T-helper 1 cell (primary cell): ENCODE measurements at regions not wholly inside any gene's neighbourhood (a gene's known extent, or its start where the extent isn't known, plus 50 kb on each side); places are given as distances from the start of the nearest gene placed in this dataset.
"Not testable (repeated sequence)": the region's sequence is repeated elsewhere in the genome, so short reads cannot be mapped to it uniquely, and the experiment has no call there.

Source experiments
- DNase-seq, 5 donors: peaks; one replicate each; pipeline ENCODE4 v3.0.0-alpha.2; 2012 to 2020

DNA sequence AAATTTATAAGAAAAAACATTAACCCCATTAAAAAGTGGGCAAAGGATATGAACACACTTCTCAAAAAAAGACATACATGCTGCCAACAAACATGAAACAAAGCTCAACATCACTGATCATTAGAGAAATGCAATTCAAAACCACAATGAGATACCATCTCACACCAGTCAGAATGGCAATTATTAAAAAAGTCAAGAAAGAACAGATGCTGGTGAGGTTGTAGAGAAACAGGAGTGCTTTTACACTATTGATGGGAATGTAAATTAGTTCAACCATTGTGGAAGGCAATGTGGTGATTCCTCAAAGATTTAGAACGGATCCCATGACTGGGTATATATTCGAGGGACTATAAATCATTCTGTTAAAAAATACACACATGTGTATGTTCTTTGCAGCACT, 1665.5 kb downstream of the BRINP3 start:
- DNase-seq = not testable (repeated sequence)

DNA sequence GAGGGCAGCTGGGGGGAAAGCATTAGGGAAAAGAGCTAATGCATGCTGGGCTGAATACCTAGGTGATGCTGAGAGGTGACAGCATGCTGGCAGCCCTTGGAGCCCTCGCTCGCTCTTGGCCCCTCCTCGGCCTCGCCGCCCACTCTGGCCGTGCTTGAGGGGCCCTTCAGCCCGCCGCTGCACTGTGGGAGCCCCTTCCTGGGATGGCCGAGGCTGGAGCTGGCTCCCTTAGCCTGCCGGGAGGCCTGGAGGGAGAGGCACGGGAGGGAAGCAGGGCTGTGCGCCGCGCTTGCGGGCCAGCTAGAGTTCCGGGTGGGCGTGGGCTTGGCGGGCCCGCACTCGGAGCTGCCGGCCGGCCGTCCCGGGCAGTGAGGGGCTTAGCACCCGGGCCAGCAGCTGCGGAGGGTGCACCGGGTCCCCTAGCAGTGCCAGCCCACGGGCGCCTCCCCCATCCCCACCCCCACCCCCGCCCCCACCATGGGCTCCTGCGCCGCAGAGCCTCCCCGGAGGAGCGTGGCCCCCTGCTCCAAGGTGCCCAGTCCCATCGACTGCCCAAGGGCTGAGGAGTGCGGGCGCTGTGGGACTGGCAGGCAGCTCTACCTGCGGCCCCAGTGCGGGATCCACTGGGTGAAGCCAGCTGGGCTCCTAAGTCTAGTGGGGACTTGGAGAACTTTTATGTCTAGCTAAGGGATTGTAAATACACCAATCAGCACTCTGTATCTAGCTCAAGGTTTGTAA, 1664.7 kb downstream of the BRINP3 start:
- not testable (repeated sequence) for DNase-seq

DNA sequence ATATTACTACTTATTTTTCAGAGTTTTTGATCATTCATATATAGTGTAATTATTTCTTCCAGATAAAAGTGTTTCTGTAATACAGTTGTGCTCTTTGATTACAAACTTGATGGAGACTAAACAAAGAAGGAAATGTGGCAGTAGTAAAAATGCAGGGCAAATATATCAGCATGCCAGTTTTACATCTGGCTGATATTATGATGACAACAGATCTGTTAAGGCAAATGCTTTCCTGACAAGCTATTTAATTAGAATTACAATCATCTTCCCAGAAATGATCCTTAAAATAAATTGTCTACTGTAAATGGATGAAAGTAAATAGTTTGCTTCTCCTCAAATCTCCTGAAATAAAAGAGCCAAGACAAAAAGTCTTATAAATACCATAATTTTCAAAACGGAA, 1659.8 kb downstream of the BRINP3 start:
- no peak for DNase-seq

DNA sequence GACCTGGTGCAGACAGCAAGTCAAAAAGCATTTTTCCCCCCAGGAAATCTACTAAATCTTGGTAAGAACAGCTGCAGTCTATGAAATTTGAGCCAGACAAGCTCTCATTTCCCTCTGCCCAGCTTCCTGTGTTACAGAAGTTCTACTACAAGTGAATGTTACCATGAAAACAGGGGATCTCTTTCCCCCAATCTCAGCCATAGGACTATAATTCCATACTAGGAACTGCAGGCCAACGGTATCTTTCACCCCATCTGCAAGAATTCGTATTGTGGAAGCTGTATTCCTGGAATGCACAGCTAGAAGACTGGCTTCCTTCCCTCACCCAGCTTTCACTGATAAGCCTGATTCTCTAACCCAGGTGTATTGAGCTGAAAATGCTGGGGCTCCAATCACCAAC, 1655.4 kb downstream of the BRINP3 start:
- no peak for DNase-seq

DNA sequence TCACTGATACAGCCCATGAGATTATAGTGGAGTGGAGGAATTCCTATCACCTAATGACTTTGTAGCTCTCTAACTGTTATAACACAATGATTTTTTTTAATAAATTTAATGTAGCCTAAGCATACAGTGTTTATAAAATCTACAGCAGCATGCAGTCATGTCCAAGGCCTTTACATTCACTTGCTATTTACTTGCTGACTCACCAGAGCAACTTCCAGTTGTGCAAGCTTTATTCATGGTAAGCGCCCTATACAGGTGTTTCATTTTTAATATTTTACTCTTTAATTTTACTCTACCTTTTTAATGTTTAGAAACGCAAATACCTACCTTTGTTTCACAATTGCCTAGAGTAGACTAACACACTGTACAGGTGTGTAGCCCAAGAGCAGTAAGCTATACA, 1652.2 kb downstream of the BRINP3 start:
- no peak for DNase-seq

- DNase-seq = no peak
Observed at GRCh38 chr1:188826800-188827199, 1650.9 kb downstream of the BRINP3 start.

DNA sequence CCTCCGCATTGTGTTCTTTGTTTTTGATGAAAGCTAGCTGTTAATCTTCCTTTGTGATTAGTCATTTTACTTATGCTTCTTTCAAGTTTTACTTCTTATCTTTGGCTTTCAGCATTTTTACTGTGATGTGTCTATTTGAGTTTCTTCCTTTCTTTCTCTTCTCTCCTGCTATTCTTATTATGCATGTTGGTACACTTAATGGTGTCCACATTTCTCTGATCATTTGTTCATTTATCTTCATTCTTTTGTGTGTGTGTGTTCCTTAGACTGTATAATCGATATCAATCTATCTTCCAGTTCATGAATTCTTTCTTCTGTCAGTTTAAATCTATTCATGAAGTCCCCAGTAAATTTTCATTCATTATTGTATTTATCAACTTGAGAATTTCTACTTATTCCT, 1650.3 kb downstream of the BRINP3 start:
- no peak for DNase-seq

DNA sequence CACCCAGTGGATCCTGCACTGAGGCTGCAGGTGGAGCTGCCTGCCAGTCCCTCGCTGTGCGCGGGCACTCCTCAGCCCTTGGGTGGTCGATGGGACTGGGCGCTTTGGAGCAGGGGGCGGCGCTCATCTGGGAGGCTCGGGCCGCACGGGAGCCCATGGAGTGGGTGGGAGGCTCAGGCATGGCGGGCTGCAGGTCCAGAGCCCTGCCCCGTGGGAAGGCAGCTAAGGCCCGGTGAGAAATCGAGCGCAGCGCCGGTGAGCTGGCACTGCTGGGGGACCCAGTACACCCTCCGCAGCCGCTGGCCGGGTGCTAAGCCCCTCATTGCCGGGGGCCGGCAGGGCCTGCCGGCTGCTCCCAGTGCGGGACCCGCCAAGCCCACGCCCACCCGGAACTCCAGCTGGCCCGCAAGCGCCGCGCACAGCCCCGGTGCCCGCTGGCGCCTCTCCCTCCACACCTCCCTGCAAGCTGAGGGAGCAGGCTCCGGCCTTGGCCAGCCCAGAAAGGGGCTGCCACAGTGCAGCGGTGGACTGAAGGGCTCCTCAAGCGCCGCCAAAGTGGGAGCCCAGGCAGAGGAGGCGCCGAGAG, 1636.5 kb downstream of the BRINP3 start:
- not testable (repeated sequence) for DNase-seq

- no peak for DNase-seq
Observed at GRCh38 chr1:188846468-188846867, 1631.2 kb downstream of the BRINP3 start.

DNA sequence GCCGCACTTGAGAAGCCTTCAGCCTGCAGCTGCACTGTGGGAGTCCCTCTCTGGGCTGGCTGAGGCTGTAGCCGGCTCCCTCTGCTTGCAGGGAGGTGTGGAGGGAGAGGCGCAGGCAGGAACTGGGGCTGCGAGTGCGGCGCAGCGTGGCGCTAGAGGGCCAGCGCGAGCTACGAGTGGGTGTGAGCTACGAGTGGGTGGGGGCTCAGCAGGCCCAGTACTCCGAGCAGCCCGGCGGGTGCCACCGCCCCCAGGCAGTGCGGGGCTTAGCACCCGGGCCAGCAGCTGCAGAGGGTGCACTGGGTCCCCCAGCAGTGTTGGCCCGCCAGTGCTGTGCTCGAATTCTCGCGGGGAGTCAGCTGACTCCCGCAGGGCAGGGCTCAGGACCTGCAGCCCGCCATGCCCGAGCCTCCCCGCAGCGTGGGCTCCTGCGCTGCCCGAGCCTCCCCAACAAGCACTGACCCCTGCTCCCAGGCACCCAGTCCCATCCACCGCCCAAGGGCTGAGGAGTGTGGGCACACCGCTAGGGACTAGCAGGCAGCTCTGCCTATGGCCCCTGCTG, 1620.1 kb downstream of the BRINP3 start:
- no peak for DNase-seq

DNA sequence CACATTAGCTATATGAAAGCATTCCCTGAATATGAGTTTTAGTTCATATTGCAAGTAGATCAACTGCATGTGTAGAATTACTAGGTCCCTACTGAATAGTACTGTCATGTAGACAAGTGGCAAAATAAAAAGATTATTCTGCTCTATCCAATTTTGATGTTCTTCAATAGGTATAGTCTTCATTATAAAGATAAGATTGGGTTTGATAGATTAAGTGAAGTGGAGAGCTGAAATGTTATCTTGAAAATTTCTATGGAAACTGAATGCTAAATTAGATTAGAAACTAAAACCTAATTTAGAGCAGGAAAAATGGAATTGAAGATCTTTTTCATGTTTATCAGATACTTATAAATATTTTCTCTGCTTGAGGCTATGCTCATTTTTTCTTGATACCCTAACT, 1610.0 kb downstream of the BRINP3 start:
- DNase-seq = no peak

DNA sequence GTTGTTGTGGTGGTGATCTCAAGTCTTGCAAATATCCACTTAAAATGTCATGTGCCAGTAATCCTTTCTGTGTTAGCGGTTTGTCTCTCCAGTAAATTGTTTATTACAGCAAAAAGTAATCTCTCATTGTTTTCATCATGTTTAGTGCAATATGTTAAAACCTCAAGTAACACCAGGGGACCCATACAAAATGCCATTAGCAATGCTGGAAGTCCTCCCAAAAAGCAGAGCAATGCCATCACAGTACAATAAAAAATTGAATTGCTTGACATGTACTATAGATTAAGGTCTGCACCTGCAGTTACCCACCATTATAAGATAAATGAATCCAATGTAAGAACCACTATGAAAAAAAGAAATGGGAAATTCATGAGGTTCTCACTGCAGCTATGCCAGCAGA, 1606.5 kb downstream of the BRINP3 start:
- no peak for DNase-seq

- no peak for DNase-seq
Observed at GRCh38 chr1:188872376-188872775, 1605.3 kb downstream of the BRINP3 start.

GRCh38 chr1:188877668-188878067, 1600.0 kb downstream of the BRINP3 start:
- no peak for DNase-seq

DNA sequence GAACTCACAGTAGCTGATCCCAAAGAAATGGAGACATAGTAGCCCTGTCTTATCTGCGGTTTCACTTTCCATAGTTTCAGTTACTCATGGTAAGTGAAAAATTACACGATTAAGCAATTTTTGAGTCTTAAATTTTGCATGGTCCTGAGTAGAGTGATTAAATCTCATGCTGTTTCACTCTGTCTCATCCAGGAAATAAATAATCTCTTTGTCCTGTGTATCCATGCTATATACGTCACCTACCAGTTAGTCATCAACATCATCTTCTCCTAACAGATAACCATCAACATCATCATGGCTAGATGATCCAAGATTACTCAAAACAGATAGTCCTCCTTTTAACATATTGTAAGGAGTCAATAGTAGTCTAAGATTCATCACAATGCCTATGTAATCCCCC, 1589.3 kb downstream of the BRINP3 start:
- no peak for DNase-seq

DNA sequence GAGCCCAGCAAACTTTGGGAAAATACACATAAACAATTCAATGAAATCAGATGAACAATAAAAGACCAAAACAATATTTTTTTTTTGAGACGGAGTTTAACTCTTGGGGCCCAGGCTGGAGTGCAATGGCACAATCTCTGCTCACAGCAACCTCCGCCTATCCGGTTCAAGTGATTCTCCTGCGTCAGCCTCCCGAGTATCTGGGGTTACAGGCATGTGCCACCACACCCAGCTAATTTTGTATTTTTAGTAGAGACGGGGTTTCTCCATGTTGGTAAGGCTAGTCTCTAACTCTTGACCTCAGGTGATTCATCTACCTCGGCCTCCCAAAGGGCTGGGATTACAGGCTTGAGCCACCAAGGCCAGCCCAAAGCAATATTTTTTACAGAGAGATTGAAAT, 1588.5 kb downstream of the BRINP3 start:
- DNase-seq = no peak

DNA sequence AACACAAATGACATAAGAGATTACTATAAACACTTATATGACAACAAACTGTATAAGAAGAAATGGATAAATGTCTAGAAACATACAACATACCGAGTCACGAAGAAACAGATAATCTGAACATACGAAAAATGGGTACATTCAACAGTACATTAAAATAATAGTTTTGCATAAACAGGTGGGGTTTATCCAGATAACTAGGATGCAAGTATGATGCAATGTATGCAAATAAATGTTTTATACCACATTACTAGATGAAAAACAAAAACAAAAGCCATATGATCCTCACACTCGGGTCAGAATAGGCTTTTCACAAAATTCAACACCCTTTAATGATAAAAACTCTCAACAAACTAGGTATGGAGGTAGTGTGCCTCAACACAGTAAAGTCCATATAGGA, 1585.7 kb downstream of the BRINP3 start:
- DNase-seq = no peak

GRCh38 chr1:188895611-188896010, 1582.1 kb downstream of the BRINP3 start:
- no peak for DNase-seq

DNA sequence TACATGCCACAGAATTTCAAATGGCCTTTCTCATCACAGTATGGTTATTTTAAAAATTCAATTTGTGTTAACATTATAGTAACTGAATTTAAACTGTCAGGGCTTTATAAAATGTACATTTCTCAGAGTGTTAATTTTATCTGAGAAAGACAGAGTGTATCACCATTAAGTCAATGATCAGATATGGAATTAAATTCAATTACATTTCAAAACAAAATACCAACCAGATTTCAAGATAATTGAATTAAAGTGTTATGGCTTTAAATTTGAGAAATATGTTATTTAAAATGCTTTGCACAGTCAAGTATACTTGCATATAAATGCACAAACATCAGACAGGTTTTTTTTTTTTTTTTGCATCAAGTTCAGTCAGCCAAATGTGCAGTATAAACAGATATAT, 1574.4 kb downstream of the BRINP3 start:
- DNase-seq = no peak

DNA sequence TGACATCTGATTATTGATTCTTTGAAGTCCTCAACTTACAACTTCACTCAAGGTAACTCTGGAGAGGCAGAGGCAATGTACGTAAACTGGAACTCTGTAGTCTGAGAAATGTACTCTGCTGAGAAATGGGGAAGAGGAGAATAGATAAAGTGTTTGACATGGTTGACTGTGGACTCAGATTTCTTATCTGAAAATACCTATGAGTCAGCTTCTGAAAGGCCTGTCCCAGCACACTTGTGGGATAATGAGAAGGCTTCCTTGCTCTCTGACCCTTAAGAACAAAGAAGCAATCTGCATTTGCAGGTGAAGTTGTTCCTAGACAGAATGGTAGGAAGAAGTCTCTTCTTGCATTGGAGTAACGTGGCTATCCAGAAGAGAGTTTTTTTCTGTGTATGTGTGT, 1573.5 kb downstream of the BRINP3 start:
- no peak for DNase-seq

DNA sequence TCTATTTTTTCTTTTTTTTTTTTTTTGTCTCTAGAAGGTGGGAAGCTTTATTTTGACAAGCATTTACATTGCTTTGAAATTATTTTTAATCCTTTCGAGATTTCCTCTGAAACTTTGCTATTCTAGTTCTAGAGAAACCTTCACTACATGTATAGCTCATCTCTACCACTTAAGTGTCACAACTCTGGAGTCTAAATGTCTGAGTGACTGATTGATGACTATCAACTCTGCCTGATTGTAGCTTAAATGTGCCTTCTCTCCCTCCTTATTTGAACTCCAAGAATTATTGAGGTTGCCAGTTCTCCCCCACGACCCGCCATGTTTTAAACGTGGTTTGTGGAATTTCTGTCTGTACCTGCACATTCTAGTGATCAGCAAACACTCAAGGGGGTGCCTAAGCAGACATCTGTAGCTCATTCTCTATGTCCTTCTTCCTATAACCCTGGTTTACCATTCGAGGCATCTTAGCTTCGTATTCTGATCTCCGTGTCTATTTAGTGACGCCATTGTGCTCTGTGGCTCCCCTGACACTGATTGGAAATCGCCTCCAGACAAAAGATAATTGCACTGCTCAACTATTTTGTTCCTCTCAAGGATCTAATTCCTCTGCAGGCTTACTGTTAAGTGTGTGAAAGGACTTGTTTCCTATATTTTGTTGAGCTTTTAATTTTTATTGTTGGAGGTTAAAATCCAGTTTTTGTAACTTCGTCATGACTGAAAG, 1570.6 kb downstream of the BRINP3 start:
- no peak for DNase-seq

DNA sequence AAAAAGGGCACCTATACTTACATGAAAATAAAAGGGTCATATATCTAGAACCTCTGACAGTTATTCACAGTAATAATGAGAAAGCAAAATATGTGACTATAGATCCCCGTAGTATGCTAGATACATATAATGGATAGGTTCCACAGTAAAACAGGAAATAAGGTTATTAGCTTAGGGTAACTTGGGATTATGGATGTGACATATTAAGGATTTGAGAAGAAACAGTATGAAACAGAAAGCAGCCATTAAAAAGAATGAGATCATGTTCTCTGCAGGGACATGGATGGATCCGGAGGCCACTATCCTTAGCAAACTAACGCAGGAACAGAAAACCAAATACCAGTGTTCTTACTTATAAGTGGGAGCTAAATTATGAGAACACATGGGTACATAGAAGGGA, 1547.3 kb downstream of the BRINP3 start:
- no peak for DNase-seq

DNA sequence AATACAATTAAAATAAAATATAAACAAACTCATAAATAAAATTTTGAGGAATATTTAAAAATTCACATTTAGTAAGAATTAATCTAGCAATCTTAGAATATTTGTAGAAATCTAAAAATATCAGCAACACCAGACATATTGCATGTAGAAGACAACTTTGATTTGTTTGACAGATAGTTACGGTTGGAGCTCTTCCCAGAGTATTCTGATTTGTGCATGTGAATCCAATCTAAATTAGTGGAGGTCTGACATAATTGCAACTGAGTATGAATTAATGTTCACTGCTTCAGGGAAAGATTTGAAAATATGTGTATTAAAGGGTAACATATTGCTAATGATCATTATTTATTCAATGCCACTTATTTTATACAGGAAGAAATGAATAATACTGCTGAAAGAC, 1546.2 kb downstream of the BRINP3 start:
- DNase-seq = no peak
